Keratinocyte (primary cell): ENCODE measurements at regions not wholly inside any gene's neighbourhood (a gene's known extent, or its start where the extent isn't known, plus 50 kb on each side); places are given as distances from the start of the nearest gene placed in this dataset.

ENCODE experiments used
- DNase-seq: peaks from one replicate; pipeline ENCODE4 v3.0.0-alpha.2; 2011; ENCODE audit warnings: low read depth, missing footprints, low spot score
- FAIRE-seq: peaks from 2 replicates; lab custom pipeline; 2011; peaks lifted over from hg19 to GRCh38; lab: Jason Lieb, UNC
- H2AFZ ChIP-seq: 2 replicates; pipeline ENCODE4 v1.6.0; 2012; ENCODE audit warnings: low read length, control low read depth, inconsistent platforms; ENCODE audit not compliant: control insufficient read depth
- H3K27ac ChIP-seq: 2 replicates; pipeline ENCODE4 v1.5.1; 2011; ENCODE audit warnings: low read length; ENCODE audit not compliant: control insufficient read depth, insufficient read depth
- H3K27me3 ChIP-seq: 3 replicates; pipeline ENCODE4 v1.6.0; 2011; ENCODE audit warnings: low read length; ENCODE audit not compliant: control insufficient read depth, insufficient read depth; ENCODE audit errors: extremely low read depth
- H3K36me3 ChIP-seq, 2 experiments: 2 replicates in 1 of 2; 3 replicates in 1 of 2; pipeline ENCODE4 v1.5.1; 2011; ENCODE audit warnings: low read length in 2 of 2, mild to moderate bottlenecking in 1 of 2; ENCODE audit not compliant: control insufficient read depth in 2 of 2, insufficient read depth in 2 of 2; ENCODE audit errors: extremely low read depth in 1 of 2
- H3K4me1 ChIP-seq: 3 replicates; pipeline ENCODE4 v1.5.1; 2011; ENCODE audit warnings: low read length; ENCODE audit not compliant: control insufficient read depth, insufficient read depth; ENCODE audit errors: extremely low read depth
- H3K4me2 ChIP-seq: 3 replicates; pipeline ENCODE4 v1.6.0; 2011; ENCODE audit warnings: low read depth, low read length; ENCODE audit not compliant: control insufficient read depth, insufficient read depth; ENCODE audit errors: extremely low read depth
- H3K4me3 ChIP-seq, 3 experiments: fragments of 200-600 bp in 1 of 3; sonication (generic) in 1 of 3; 2 replicates in 2 of 3; 3 replicates in 1 of 3; pipeline ENCODE4 v1.5.1; 2011 to 2016; ENCODE audit warnings: low read length in 3 of 3, mild to moderate bottlenecking in 3 of 3, control low read depth in 2 of 3, inconsistent platforms in 1 of 3, low read depth in 1 of 3, mixed read lengths in 1 of 3, mixed run types in 1 of 3, moderate library complexity in 1 of 3; ENCODE audit not compliant: control insufficient read depth in 2 of 3, insufficient read depth in 2 of 3; ENCODE audit errors: extremely low read depth in 1 of 3
- H3K79me2 ChIP-seq: 2 replicates; pipeline ENCODE4 v1.6.0; 2012; ENCODE audit warnings: low read length; ENCODE audit not compliant: control insufficient read depth, insufficient read depth
- H3K9ac ChIP-seq: 3 replicates; pipeline ENCODE4 v1.6.0; 2011; ENCODE audit warnings: low read length; ENCODE audit not compliant: control insufficient read depth, insufficient read depth; ENCODE audit errors: extremely low read depth
- H3K9me1 ChIP-seq: 3 replicates; pipeline ENCODE4 v1.6.0; 2011; ENCODE audit warnings: low read length; ENCODE audit not compliant: control insufficient read depth, insufficient read depth; ENCODE audit errors: extremely low read depth
- H3K9me3 ChIP-seq: 2 replicates; pipeline ENCODE4 v1.5.1; 2012; ENCODE audit warnings: low read depth, low read length; ENCODE audit not compliant: control insufficient read depth
- H4K20me1 ChIP-seq: 3 replicates; pipeline ENCODE4 v1.6.0; 2011; ENCODE audit warnings: low read length; ENCODE audit not compliant: control insufficient read depth, insufficient read depth; ENCODE audit errors: extremely low read depth
- EZH2 ChIP-seq: IDR thresholded peaks from one replicate; pipeline ENCODE4 v1.6.1; 2012; ENCODE audit warnings: inconsistent platforms, mild to moderate bottlenecking, low read length, moderate library complexity
- dilution Hi-C: fragments of 300-500 bp; cut with MboI; formaldehyde crosslinking; loops from one replicate; pipeline ENCODE4 v1.7.0; 2020; ENCODE audit warnings: low sequenced_read_pairs; ENCODE audit not compliant: extremely low pct_ligation_motif_present
- TF ChIP-seq, protein P1 (sequence below), 3 experiments: IDR thresholded peaks in 1 of 3; conservative IDR thresholded peaks in 1 of 3; optimal IDR thresholded peaks in 1 of 3; 2 replicates in 2 of 3; 3 replicates in 1 of 3; pipeline versions ENCODE3 to v1.5.1; 2011; ENCODE audit warnings: low read length in 3 of 3, mild to moderate bottlenecking in 3 of 3, moderate library complexity in 2 of 3, control low read depth in 1 of 3, inconsistent platforms in 1 of 3; ENCODE audit not compliant: insufficient read depth in 2 of 3; ENCODE audit errors: extremely low read depth in 1 of 3

DNA sequence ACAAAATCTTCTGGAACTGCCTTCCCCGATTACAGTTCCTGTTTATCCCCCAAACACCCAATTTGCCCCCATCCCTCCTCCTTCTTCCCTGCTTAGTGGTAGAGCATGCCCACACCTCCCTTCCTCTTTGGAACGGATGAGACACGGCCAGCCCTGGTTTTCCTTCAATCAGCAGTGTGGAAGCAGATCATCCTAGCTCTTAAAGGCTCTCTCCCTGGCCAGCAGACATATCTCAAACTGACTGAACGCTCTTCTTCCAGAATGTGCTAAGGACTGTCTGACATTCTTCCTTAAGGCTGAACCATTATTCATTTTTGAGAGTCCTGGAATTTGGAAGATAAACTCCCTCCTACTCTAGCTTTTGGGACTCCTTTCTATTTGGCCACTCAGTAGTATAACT lies 161.1 kb downstream of the TRIML1 start:
- Histone ChIP-seq H3K79me2 (no peaks in the 10 kb centered on the region), H3K4me3 (no peak overlapping the region), H3K9me1 (no peaks in the 10 kb centered on the region), H3K4me2 (no peak overlapping the region), H2AFZ (no peak overlapping the region), H3K4me1 (no peaks in the 10 kb centered on the region), H4K20me1 (no peaks in the 10 kb centered on the region), H3K27ac (no peak overlapping the region), H3K9me3 (peaks cover 2% of the 10 kb centered on the region), H3K9ac (no peak overlapping the region), H3K27me3 (no peaks in the 10 kb centered on the region), H3K36me3 (no peaks in the 10 kb centered on the region)
- TF ChIP-seq, protein P1, sequence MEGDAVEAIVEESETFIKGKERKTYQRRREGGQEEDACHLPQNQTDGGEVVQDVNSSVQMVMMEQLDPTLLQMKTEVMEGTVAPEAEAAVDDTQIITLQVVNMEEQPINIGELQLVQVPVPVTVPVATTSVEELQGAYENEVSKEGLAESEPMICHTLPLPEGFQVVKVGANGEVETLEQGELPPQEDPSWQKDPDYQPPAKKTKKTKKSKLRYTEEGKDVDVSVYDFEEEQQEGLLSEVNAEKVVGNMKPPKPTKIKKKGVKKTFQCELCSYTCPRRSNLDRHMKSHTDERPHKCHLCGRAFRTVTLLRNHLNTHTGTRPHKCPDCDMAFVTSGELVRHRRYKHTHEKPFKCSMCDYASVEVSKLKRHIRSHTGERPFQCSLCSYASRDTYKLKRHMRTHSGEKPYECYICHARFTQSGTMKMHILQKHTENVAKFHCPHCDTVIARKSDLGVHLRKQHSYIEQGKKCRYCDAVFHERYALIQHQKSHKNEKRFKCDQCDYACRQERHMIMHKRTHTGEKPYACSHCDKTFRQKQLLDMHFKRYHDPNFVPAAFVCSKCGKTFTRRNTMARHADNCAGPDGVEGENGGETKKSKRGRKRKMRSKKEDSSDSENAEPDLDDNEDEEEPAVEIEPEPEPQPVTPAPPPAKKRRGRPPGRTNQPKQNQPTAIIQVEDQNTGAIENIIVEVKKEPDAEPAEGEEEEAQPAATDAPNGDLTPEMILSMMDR (optimal IDR thresholded peaks at IDR 0.05 in 1 of 3, IDR thresholded peaks at IDR 0.05 in 1 of 3, conservative IDR thresholded peaks at IDR 0.05 in 1 of 3; ENCODE audit: extremely low read depth in 1 of 3, insufficient read depth in 2 of 3, low read length in 3 of 3), result no peak
- no peak for TF ChIP-seq EZH2
- no peak for FAIRE-seq
- dilution Hi-C loops, result no loop called here
- no peak for DNase-seq

DNA sequence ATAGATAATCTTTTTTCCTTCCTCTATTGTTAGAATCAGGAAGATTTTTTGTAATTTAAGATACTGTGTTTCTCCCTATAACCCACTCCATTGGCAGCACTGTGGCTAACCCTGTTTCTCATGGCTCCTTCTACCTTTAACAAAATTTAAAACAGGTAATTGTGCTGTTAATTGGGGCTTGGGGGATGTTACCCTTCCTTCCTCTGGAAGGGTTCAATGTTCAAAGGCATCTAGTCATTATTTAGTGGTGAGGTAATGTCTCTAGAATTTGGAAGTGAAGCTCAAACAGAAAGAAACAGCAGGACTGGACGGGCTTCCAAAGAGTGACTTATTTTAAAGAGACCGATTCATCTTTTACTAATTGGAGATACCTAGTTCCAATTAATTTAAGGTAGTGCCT lies 166.4 kb downstream of the TRIML1 start:
- H3K9me1 ChIP-seq, result no peaks in the 10 kb centered on the region
- TF ChIP-seq EZH2, result no peak
- TF ChIP-seq, protein P1 (optimal IDR thresholded peaks at IDR 0.05 in 1 of 3, IDR thresholded peaks at IDR 0.05 in 1 of 3, conservative IDR thresholded peaks at IDR 0.05 in 1 of 3; ENCODE audit: extremely low read depth in 1 of 3, insufficient read depth in 2 of 3, low read length in 3 of 3), result no peak
- H3K9me3 ChIP-seq, result peaks cover 3% of the 10 kb centered on the region
- no peaks in the 10 kb centered on the region for H3K27me3 ChIP-seq
- FAIRE-seq (no peak), DNase-seq (no peak)
- H3K4me1 ChIP-seq, result no peaks in the 10 kb centered on the region
- dilution Hi-C loops, result no loop called here
- no peaks in the 10 kb centered on the region for H4K20me1 ChIP-seq
- no peak overlapping the region for H3K27ac ChIP-seq
- H3K9ac ChIP-seq, result no peak overlapping the region
- H3K36me3 ChIP-seq, result no peaks in the 10 kb centered on the region
- no peak overlapping the region for H3K4me2 ChIP-seq
- H3K79me2 ChIP-seq, result no peaks in the 10 kb centered on the region
- no peak overlapping the region for H3K4me3 ChIP-seq
- H2AFZ ChIP-seq, result no peak overlapping the region
